Liver (tissue), 8 donors: ENCODE measurements at regions not wholly inside any gene's neighbourhood (a gene's known extent, or its start where the extent isn't known, plus 50 kb on each side); places are given as distances from the start of the nearest gene placed in this dataset.

Source experiments
- DNase-seq: peaks from one replicate; pipeline ENCODE4 v3.0.0-alpha.2; 2017; ENCODE audit warnings: low spot score
- H3K27ac ChIP-seq, 2 donors: one replicate each; pipeline ENCODE4 v1.7.0; 2013; ENCODE audit warnings: inconsistent platforms in 2 of 2, low read length in 2 of 2, control low read depth in 1 of 2, low read depth in 1 of 2, mild to moderate bottlenecking in 1 of 2
- H3K27me3 ChIP-seq, 4 donors: one replicate each; pipeline versions ENCODE4 v1.6.1 to v1.7.0; 2013; ENCODE audit warnings: low read length in 3 of 4, inconsistent platforms in 1 of 4, mild to moderate bottlenecking in 1 of 4, moderate library complexity in 1 of 4; ENCODE audit not compliant: control insufficient read depth in 4 of 4, insufficient read depth in 4 of 4
- H3K36me3 ChIP-seq, 4 donors: one replicate each; pipeline versions ENCODE4 v1.6.1 to v1.7.0; 2013; ENCODE audit warnings: low read length in 3 of 4, mild to moderate bottlenecking in 3 of 4, low read depth in 1 of 4, moderate library complexity in 1 of 4; ENCODE audit not compliant: control insufficient read depth in 4 of 4, insufficient read depth in 3 of 4
- H3K4me1 ChIP-seq, 4 donors: one replicate each; pipeline versions ENCODE4 v1.6.1 to v1.7.0; 2013; ENCODE audit warnings: low read length in 3 of 4, mild to moderate bottlenecking in 3 of 4, moderate library complexity in 1 of 4; ENCODE audit not compliant: control insufficient read depth in 4 of 4, insufficient read depth in 4 of 4
- H3K4me3 ChIP-seq, 3 donors: one replicate each; pipeline versions ENCODE4 v1.6.1 to v1.7.0; 2013; ENCODE audit warnings: low read length in 3 of 3, control low read depth in 1 of 3, low read depth in 1 of 3, mild to moderate bottlenecking in 1 of 3
- H3K9ac ChIP-seq, 2 donors: one replicate each; pipeline ENCODE4 v1.7.0; 2013; ENCODE audit warnings: low read length in 2 of 2, mild to moderate bottlenecking in 2 of 2, moderate library complexity in 2 of 2, control low read depth in 1 of 2, low read depth in 1 of 2
- H3K9me3 ChIP-seq, 4 donors: one replicate each; pipeline versions ENCODE4 v1.6.1 to v1.7.0; 2013; ENCODE audit warnings: low read length in 3 of 4; ENCODE audit not compliant: control insufficient read depth in 4 of 4
- EGR1 ChIP-seq, 2 donors: IDR thresholded peaks; 2 replicates each; pipeline ENCODE4 v1.6.1; 2016 to 2018; ENCODE audit warnings: antibody characterized with exemption in 2 of 2, low read depth in 2 of 2
- FOXA1 ChIP-seq: IDR thresholded peaks from 2 replicates; pipeline ENCODE4 v1.6.1; 2016; ENCODE audit warnings: antibody characterized with exemption
- FOXA2 ChIP-seq: IDR thresholded peaks from 2 replicates; pipeline ENCODE4 v1.6.1; 2016; ENCODE audit warnings: antibody characterized with exemption
- GABPA ChIP-seq, 2 donors: IDR thresholded peaks in 1 of 2; conservative IDR thresholded peaks in 1 of 2; 2 replicates each; pipeline ENCODE4 v1.6.1; 2016; ENCODE audit warnings: antibody characterized with exemption in 2 of 2, mild to moderate bottlenecking in 1 of 2, moderate library complexity in 1 of 2
- HNF4A ChIP-seq, 2 donors: conservative IDR thresholded peaks; 2 replicates each; pipeline ENCODE4 v1.6.1; 2016; ENCODE audit warnings: antibody characterized with exemption in 2 of 2, mild to moderate bottlenecking in 2 of 2
- HNF4G ChIP-seq: IDR thresholded peaks from 2 replicates; pipeline ENCODE4 v1.6.1; 2016; ENCODE audit warnings: antibody characterized with exemption
- JUND ChIP-seq, 2 donors: IDR thresholded peaks; 2 replicates each; pipeline ENCODE4 v1.6.1; 2016; ENCODE audit warnings: antibody characterized with exemption in 2 of 2
- NR2F2 ChIP-seq: IDR thresholded peaks from 2 replicates; pipeline ENCODE4 v1.6.1; 2016; ENCODE audit warnings: antibody characterized with exemption
- RAD21 ChIP-seq, 2 donors: IDR thresholded peaks; 2 replicates each; pipeline ENCODE4 v1.6.1; 2016; ENCODE audit warnings: antibody characterized with exemption in 2 of 2, mild to moderate bottlenecking in 2 of 2
- RXRA ChIP-seq, 2 donors: IDR thresholded peaks; 2 replicates each; pipeline ENCODE4 v1.6.1; 2017 to 2018; ENCODE audit warnings: antibody characterized with exemption in 2 of 2, mild to moderate bottlenecking in 1 of 2
- SP1 ChIP-seq: IDR thresholded peaks from 2 replicates; pipeline ENCODE4 v1.6.1; 2018; ENCODE audit warnings: antibody characterized with exemption, mild to moderate bottlenecking
- TAF1 ChIP-seq: conservative IDR thresholded peaks from 2 replicates; pipeline ENCODE4 v1.6.1; 2016; ENCODE audit warnings: antibody characterized with exemption, mild to moderate bottlenecking
- YY1 ChIP-seq: IDR thresholded peaks from 2 replicates; pipeline ENCODE4 v1.6.1; 2016; ENCODE audit warnings: antibody characterized with exemption, mild to moderate bottlenecking
- WGBS: extraction: QIAGEN DNeasy Blood & Tissue Kit; methylation state at CpG from one replicate; pipeline ENCODE4 v1.1.7; 2013; 5-methylcytosine and 5-hydroxymethylcytosine counted together
- TF ChIP-seq, protein P1 (sequence below): IDR thresholded peaks from 2 replicates; pipeline ENCODE4 v1.6.1; 2016; ENCODE audit warnings: antibody characterized with exemption
- TF ChIP-seq, protein P2 (sequence below): IDR thresholded peaks from 2 replicates; pipeline ENCODE4 v1.6.1; 2016; ENCODE audit warnings: antibody characterized with exemption
- TF ChIP-seq, protein P3 (sequence below): fragments of 150-350 bp; IDR thresholded peaks from 2 replicates; pipeline ENCODE4 v1.5.1; 2017; ENCODE audit warnings: improper control_type of control experiment, low read depth, low read length; ENCODE audit not compliant: missing input control
- TF ChIP-seq, protein P4 (sequence below): IDR thresholded peaks from 2 replicates; pipeline ENCODE4 v1.6.1; 2016; ENCODE audit warnings: antibody characterized with exemption
- TF ChIP-seq, protein P5 (sequence below): IDR thresholded peaks from 2 replicates; pipeline ENCODE4 v1.6.1; 2016; ENCODE audit warnings: antibody characterized with exemption, mild to moderate bottlenecking
- donor health status: healthy.
- donor health status: healthy.
- donor health status: healthy.
- donor health status: healthy.
- donor health status: healthy.

DNA sequence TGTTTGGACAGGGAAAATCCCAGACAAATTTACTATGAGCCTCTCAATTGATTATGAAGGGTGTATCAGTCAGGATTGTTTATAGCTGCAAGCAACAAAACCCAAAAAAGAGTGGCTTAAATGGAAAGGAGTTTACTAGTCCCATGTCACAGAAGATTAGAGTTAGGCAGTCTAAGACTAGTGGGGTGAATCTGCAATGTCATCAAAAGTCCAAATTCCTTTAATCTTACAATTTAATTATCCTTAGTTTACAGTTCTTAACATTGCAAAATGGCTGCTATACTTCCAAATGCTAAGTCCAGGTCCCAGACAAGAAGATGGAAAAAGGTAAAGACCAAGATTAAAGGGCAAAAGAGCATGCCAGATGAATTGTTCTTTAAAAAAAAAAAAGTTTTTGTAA, 143.6 kb downstream of the CD47 start:
- Histone ChIP-seq H3K4me1 (no peaks in the 10 kb centered on the region), H3K4me3 (no peak overlapping the region), H3K36me3 (no peaks in the 10 kb centered on the region), H3K27me3 (no peaks in the 10 kb centered on the region), H3K9ac (no peak overlapping the region), H3K27ac (no peak overlapping the region), H3K9me3 (no peaks in the 10 kb centered on the region)
- TF ChIP-seq, protein P1, sequence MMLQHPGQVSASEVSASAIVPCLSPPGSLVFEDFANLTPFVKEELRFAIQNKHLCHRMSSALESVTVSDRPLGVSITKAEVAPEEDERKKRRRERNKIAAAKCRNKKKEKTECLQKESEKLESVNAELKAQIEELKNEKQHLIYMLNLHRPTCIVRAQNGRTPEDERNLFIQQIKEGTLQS = no peak
- TF ChIP-seq RXRA (IDR thresholded peaks at IDR 0.05) = no peak
- no peak for TF ChIP-seq NR2F2
- TF ChIP-seq HNF4G = no peak
- TF ChIP-seq FOXA2 = no peak
- TF ChIP-seq, protein P2, sequence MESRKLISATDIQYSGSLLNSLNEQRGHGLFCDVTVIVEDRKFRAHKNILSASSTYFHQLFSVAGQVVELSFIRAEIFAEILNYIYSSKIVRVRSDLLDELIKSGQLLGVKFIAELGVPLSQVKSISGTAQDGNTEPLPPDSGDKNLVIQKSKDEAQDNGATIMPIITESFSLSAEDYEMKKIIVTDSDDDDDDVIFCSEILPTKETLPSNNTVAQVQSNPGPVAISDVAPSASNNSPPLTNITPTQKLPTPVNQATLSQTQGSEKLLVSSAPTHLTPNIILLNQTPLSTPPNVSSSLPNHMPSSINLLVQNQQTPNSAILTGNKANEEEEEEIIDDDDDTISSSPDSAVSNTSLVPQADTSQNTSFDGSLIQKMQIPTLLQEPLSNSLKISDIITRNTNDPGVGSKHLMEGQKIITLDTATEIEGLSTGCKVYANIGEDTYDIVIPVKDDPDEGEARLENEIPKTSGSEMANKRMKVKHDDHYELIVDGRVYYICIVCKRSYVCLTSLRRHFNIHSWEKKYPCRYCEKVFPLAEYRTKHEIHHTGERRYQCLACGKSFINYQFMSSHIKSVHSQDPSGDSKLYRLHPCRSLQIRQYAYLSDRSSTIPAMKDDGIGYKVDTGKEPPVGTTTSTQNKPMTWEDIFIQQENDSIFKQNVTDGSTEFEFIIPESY = no peak
- TF ChIP-seq EGR1 (IDR thresholded peaks at IDR 0.05; ENCODE audit: low read depth in 2 of 2) = no peak
- TF ChIP-seq JUND (IDR thresholded peaks at IDR 0.05) = no peak
- DNase-seq = no peak

DNA sequence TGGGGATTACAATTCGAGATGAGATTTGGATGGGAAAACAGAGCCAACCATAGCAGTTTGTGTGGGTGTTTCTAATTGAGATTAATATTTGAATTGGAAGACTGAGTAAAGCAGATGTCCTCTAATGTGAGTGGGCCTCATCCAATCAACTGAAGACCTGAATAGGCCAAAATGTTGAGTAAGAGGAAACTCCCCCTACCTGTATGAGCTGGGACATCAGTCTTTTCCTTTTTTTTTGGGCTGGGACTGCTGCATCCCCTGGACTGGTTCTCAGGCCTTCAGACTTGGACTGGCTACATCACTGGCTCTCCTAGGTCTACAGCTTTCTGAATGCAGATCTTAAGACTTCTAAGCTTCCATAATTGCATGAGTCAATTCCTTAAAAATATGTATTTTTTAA, 144.1 kb downstream of the CD47 start:
- no peak overlapping the region for H3K9ac ChIP-seq
- no peaks in the 10 kb centered on the region for H3K36me3 ChIP-seq
- H3K27me3 ChIP-seq = no peaks in the 10 kb centered on the region
- no peak for TF ChIP-seq GABPA (IDR thresholded peaks at IDR 0.05 in 1 of 2, conservative IDR thresholded peaks at IDR 0.05 in 1 of 2)
- no peak for TF ChIP-seq FOXA1
- TF ChIP-seq, protein P3, sequence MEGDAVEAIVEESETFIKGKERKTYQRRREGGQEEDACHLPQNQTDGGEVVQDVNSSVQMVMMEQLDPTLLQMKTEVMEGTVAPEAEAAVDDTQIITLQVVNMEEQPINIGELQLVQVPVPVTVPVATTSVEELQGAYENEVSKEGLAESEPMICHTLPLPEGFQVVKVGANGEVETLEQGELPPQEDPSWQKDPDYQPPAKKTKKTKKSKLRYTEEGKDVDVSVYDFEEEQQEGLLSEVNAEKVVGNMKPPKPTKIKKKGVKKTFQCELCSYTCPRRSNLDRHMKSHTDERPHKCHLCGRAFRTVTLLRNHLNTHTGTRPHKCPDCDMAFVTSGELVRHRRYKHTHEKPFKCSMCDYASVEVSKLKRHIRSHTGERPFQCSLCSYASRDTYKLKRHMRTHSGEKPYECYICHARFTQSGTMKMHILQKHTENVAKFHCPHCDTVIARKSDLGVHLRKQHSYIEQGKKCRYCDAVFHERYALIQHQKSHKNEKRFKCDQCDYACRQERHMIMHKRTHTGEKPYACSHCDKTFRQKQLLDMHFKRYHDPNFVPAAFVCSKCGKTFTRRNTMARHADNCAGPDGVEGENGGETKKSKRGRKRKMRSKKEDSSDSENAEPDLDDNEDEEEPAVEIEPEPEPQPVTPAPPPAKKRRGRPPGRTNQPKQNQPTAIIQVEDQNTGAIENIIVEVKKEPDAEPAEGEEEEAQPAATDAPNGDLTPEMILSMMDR = no peak
- no peak for TF ChIP-seq EGR1 (IDR thresholded peaks at IDR 0.05; ENCODE audit: low read depth in 2 of 2)
- TF ChIP-seq, protein P1 = no peak
- TF ChIP-seq YY1 = no peak
- TF ChIP-seq HNF4G = no peak
- TF ChIP-seq, protein P2 = no peak
- TF ChIP-seq, protein P4, sequence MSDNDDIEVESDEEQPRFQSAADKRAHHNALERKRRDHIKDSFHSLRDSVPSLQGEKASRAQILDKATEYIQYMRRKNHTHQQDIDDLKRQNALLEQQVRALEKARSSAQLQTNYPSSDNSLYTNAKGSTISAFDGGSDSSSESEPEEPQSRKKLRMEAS = no peak
- no peak for TF ChIP-seq RXRA (IDR thresholded peaks at IDR 0.05)
- TF ChIP-seq JUND (IDR thresholded peaks at IDR 0.05) = no peak
- TF ChIP-seq FOXA2 = no peak
- TF ChIP-seq, protein P5, sequence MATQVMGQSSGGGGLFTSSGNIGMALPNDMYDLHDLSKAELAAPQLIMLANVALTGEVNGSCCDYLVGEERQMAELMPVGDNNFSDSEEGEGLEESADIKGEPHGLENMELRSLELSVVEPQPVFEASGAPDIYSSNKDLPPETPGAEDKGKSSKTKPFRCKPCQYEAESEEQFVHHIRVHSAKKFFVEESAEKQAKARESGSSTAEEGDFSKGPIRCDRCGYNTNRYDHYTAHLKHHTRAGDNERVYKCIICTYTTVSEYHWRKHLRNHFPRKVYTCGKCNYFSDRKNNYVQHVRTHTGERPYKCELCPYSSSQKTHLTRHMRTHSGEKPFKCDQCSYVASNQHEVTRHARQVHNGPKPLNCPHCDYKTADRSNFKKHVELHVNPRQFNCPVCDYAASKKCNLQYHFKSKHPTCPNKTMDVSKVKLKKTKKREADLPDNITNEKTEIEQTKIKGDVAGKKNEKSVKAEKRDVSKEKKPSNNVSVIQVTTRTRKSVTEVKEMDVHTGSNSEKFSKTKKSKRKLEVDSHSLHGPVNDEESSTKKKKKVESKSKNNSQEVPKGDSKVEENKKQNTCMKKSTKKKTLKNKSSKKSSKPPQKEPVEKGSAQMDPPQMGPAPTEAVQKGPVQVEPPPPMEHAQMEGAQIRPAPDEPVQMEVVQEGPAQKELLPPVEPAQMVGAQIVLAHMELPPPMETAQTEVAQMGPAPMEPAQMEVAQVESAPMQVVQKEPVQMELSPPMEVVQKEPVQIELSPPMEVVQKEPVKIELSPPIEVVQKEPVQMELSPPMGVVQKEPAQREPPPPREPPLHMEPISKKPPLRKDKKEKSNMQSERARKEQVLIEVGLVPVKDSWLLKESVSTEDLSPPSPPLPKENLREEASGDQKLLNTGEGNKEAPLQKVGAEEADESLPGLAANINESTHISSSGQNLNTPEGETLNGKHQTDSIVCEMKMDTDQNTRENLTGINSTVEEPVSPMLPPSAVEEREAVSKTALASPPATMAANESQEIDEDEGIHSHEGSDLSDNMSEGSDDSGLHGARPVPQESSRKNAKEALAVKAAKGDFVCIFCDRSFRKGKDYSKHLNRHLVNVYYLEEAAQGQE = no peak
- no peak for TF ChIP-seq HNF4A (conservative IDR thresholded peaks at IDR 0.05)
- TF ChIP-seq NR2F2 = no peak
- no peak for TF ChIP-seq TAF1
- no peak for TF ChIP-seq SP1
- no peak for TF ChIP-seq RAD21 (IDR thresholded peaks at IDR 0.05)
- H3K4me1 ChIP-seq = no peaks in the 10 kb centered on the region
- no peaks in the 10 kb centered on the region for H3K9me3 ChIP-seq
- H3K4me3 ChIP-seq = no peak overlapping the region
- no peak for DNase-seq
- 91% methylated on average over 1 of the region's 1 CpG for WGBS
- H3K27ac ChIP-seq = no peak overlapping the region
